HL-60 (cell line): ENCODE measurements at regions not wholly inside any gene's neighbourhood (a gene's known extent, or its start where the extent isn't known, plus 50 kb on each side); places are given as distances from the start of the nearest gene placed in this dataset.

ENCODE experiments used
- DNase-seq, 2 experiments: peaks; one replicate each; pipeline ENCODE4 v3.0.0-alpha.2; 2010 to 2020; ENCODE audit warnings: low read depth in 1 of 2, low spot score in 1 of 2
- H3K27ac ChIP-seq: fragments of 250-450 bp; sonication (Bioruptor Pico); replicated peaks from 2 replicates; pipeline ENCODE4 v1.5.1; 2020; ENCODE audit warnings: mild to moderate bottlenecking, moderate library complexity
- H3K27me3 ChIP-seq: fragments of 250-450 bp; sonication (Bioruptor Pico); 2 replicates; pipeline ENCODE4 v1.5.1; 2021; ENCODE audit warnings: mild to moderate bottlenecking, moderate library complexity; ENCODE audit not compliant: insufficient read depth, poor library complexity, severe bottlenecking
- H3K4me3 ChIP-seq: replicated peaks from 2 replicates; pipeline ENCODE4 v1.5.1; 2011; ENCODE audit warnings: mild to moderate bottlenecking, control low read depth, low read length; ENCODE audit not compliant: insufficient read depth
- CTCF ChIP-seq: IDR thresholded peaks from one replicate; pipeline ENCODE4 v1.5.1; 2011; ENCODE audit warnings: low read length, control low read depth, inconsistent platforms; ENCODE audit not compliant: insufficient read depth
- GABPA ChIP-seq: IDR thresholded peaks from 2 replicates; pipeline ENCODE4 v1.6.1; 2012; ENCODE audit warnings: low read depth
- POLR2AphosphoS5 ChIP-seq: IDR thresholded peaks from 2 replicates; pipeline ENCODE4 v1.6.1; 2012; ENCODE audit warnings: low read depth
- REST ChIP-seq: IDR thresholded peaks from 2 replicates; pipeline ENCODE4 v1.6.1; 2012; ENCODE audit warnings: low read depth; ENCODE audit not compliant: insufficient replicate concordance
- SPI1 ChIP-seq: IDR thresholded peaks from 2 replicates; pipeline ENCODE4 v1.6.1; 2012; ENCODE audit warnings: low read depth, mild to moderate bottlenecking, borderline replicate concordance

- Histone ChIP-seq H3K27ac (no peak overlapping the region), H3K4me3 (no peak overlapping the region), H3K27me3 (no peaks in the 10 kb centered on the region)
- no peak for TF ChIP-seq SPI1
- no peak for TF ChIP-seq POLR2AphosphoS5
- TF ChIP-seq REST, result no peak
- TF ChIP-seq CTCF, result no peak
- TF ChIP-seq GABPA, result no peak
- no peak for DNase-seq
Measured at GRCh38 chr10:128693493-128694131, 567.4 kb upstream of the MKI67 start.

- H3K4me3 ChIP-seq, result no peak overlapping the region
- no peaks in the 10 kb centered on the region for H3K27me3 ChIP-seq
- no peak overlapping the region for H3K27ac ChIP-seq
- no peak for TF ChIP-seq CTCF
- no peak for TF ChIP-seq POLR2AphosphoS5
- no peak for TF ChIP-seq GABPA
- TF ChIP-seq REST, result no peak
- TF ChIP-seq SPI1, result no peak
- DNase-seq, result no peak
Measured at GRCh38 chr10:128694168-128694850, 568.1 kb upstream of the MKI67 start.

GRCh38 chr10:128694851-128695725 lies 568.9 kb upstream of the MKI67 start:
- no peak for DNase-seq
- no peak overlapping the region for H3K4me3 ChIP-seq
- TF ChIP-seq CTCF (no peak), SPI1 (no peak), GABPA (no peak), REST (no peak), POLR2AphosphoS5 (no peak)
- no peaks in the 10 kb centered on the region for H3K27me3 ChIP-seq
- H3K27ac ChIP-seq, result no peak overlapping the region
